GM12873 (cell line): ENCODE measurements at regions not wholly inside any gene's neighbourhood (a gene's known extent, or its start where the extent isn't known, plus 50 kb on each side); places are given as distances from the start of the nearest gene placed in this dataset.

ENCODE experiments used
- TF ChIP-seq, protein P1 (sequence below): IDR thresholded peaks from 2 replicates; pipeline ENCODE4 v1.5.1; 2012; ENCODE audit warnings: low read depth, mild to moderate bottlenecking, moderate library complexity, low read length, control low read depth; ENCODE audit not compliant: insufficient read depth; ENCODE audit errors: missing control alignments

GRCh38 chr1:96313216-96313615, 408.4 kb upstream of the PTBP2 start:
- TF ChIP-seq, protein P1, sequence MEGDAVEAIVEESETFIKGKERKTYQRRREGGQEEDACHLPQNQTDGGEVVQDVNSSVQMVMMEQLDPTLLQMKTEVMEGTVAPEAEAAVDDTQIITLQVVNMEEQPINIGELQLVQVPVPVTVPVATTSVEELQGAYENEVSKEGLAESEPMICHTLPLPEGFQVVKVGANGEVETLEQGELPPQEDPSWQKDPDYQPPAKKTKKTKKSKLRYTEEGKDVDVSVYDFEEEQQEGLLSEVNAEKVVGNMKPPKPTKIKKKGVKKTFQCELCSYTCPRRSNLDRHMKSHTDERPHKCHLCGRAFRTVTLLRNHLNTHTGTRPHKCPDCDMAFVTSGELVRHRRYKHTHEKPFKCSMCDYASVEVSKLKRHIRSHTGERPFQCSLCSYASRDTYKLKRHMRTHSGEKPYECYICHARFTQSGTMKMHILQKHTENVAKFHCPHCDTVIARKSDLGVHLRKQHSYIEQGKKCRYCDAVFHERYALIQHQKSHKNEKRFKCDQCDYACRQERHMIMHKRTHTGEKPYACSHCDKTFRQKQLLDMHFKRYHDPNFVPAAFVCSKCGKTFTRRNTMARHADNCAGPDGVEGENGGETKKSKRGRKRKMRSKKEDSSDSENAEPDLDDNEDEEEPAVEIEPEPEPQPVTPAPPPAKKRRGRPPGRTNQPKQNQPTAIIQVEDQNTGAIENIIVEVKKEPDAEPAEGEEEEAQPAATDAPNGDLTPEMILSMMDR = no peak

DNA sequence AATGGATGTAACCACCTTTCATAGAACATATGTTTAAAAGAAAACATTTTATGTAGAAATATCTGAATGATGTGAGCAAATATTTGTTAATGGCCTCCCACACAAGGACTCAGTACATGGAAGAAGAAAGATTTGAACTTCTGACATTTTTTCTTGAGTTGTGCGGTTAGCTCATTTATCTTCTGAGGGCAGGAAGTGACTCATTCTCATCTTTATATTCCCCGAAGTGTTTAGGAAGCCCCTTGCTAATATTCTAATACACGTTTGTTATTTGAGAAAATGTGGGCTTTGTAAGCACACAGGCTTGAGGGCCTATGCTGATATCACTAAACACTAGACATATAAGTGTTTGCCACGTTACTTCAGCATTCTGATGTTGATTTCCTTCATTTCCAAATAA, 392.5 kb upstream of the PTBP2 start:
- TF ChIP-seq, protein P1 = no peak

- TF ChIP-seq, protein P1 = no peak
Observed at GRCh38 chr1:96331596-96331995, 390.0 kb upstream of the PTBP2 start.

DNA sequence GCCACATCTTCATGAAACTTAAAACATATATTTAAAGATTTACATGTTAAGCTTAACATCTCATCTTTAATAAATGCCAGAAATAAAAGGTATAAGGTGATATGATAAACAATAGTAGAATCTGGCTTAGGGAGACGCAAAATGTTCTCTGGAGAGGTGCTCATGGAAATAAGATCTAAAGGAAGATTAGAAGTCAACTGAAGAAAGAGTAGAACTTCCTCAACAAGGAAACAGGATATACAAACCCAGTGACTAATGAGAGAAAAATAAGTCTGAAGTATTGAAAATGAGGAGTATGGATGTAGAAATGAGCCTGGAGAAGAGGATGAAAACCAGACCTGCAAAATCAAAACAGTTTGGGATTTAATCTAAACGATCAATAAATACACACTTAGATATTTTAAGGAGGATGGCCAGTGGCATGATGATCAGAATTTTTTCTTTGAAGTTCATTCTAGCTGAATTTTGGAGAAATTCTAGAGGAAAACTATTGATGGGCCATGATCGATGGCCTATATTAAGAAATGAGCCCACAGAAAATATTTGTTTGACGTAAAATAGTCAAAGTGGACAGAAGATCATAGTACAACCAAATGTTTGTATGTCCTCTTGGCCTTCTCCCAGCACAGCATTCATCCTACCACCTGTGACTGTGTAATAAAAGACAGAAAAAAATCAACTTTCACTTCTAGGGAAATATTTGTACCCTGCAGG, 387.9 kb upstream of the PTBP2 start:
- TF ChIP-seq, protein P1 = no peak

GRCh38 chr1:96334236-96334557, 387.4 kb upstream of the PTBP2 start:
- TF ChIP-seq, protein P1 = no peak

- TF ChIP-seq, protein P1 = no peak
Observed at GRCh38 chr1:96338622-96339021, 383.0 kb upstream of the PTBP2 start.

- TF ChIP-seq, protein P1 = no peak
Observed at GRCh38 chr1:96340686-96341085, 380.9 kb upstream of the PTBP2 start.
